ENCODE measurements at regions not wholly inside any gene's neighbourhood (a gene's known extent, or its start where the extent isn't known, plus 50 kb on each side); places are given as distances from the start of the nearest gene placed in this dataset.

DNA sequence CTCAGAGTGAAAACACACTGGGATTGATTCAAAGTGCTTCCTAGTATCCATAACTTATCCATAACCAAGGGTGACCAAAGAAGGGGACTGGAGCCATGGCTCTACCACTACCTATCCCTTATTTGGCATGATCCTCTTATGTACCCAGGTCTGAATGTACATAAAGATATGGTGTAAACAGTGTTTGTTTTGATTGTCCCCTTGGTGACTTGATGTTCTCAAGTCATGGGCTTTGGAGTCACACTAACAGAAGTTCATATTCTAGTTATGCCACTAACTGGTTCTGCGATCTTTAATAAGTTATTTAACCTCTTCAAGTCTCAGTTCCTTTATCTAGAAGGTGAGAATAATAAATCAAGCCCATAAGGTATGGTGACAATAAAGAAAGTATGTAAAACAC, 283.4 kb upstream of the PTGER4 start:
- DNase-seq (no peak), ATAC-seq (no peak)
- intact Hi-C loops (cut with DNase I, micrococcal nuclease) = no loop called here

DNA sequence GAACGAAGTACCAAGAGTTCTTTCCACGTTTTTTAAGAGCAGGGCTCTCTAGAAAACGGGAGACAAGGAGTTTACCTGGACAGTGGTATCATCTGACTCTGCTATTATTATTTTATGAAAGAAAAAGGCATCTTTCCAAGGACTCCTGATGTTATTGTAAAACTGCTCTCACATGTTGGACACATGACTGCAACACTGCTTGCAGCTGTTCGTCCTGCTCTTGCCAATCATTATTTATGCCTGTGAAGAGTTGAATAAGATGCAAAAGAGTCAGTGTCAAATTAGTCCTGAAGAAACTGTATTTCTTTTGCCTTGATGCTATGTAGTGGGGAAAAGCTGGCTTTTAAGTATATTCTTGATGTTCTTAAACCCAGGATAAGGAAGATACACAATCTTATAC, 284.5 kb upstream of the PTGER4 start:
- DNase-seq = no peak
- intact Hi-C loops (cut with DNase I, micrococcal nuclease) = no loop called here
- no peak for ATAC-seq

DNA sequence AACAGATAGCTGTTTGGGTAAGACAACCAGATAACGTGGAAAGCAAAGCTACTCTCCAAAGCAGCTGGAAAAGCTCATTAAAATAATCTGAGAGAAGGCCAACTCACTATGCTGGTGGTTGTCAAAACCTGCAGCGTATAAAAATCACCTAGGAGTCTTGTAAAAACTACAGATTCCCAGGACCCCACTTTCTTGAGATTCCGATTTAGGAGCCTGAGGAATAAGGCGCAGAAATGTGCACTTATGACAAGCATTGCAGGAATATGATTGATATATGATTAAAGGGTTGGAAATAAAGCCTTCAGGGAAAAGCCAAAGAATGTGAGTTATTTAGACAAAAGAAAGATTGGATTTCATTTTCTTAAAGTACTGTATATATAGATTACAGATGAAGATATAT, 285.0 kb upstream of the PTGER4 start:
- intact Hi-C loops (cut with DNase I, micrococcal nuclease) = no loop called here
- ATAC-seq (no peak), DNase-seq (no peak)

DNA sequence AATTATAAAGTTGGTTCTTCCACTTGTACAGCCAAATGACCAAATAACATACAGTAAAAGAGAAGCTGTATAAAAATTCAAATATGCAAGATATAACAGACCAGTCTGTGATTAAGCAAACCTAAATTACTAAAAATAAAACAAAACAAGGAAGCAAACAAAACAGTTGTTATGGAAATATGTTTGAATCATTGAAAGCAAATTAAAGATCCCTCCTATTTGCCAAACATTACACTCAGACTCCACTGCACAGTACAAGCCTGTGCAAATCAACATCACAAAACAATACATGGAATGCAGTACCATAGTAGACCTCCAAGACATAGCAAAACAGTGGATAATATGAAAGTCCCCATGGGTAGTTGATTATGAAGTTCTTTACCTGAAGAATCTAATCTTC, 288.1 kb upstream of the PTGER4 start:
- DNase-seq (no peak), ATAC-seq (peak; percentile 47)
- intact Hi-C loops (cut with DNase I, micrococcal nuclease) = no loop called here

DNA sequence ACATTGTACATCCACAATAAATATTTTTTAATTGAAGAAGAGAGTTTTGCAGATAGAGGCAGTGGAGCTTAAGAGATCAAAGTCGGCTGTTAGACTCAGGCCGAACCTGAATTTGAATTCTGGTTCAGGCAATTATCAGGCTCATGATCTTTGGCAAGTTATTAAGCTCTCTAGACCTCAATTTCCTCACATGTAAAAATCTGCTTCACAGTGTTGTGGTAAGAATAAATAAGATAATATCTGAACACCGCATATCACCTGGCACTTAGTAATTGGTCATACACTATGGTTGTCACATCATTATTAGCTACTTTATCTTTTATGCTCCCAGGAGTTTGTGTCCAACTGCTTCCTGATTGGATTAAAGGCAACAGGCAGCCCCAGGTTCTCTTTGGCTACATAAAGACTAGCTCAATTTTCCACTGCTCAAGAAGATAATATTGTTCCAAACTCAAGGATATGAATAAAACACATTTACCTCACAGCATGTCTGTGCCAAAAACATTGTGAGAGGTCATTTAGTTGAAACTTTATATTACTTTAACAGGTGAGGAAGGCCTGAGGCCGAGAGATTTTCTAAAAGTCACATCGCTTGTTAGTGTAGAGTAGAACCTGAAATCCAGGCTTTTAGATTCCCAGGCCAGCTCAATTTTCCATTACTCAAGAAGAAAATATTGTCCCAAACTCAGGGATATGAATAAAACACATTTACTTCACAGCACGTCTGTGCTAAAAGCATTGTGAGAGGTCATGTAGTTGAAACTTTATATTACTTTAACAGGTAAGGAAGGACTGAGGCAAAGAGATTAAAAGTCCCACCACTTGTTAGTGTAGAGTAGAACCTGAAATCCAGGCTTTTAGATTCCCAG, 289.2 kb upstream of the PTGER4 start:
- intact Hi-C loops (cut with DNase I, micrococcal nuclease) = no loop called here
- ATAC-seq (no peak), DNase-seq (no peak)

DNA sequence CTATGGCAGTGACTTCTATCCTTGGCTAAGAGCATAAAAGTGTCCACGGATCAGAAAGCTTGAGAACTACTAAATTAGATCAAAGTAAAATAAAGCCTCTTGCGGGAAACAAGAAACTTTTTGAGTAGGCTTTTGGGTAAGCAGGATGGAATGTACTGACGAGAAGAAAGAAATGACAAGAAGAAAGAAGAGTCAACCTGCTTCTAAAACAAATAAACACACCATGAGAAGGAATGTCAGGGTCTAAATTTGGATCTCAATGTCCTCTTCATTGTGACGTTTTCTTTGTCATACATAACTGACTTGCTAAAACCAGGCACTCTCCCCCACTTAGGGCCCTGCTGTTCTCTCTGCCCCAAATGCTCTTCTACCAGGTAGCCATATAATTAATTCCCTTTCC, 290.1 kb upstream of the PTGER4 start:
- intact Hi-C loops (cut with DNase I, micrococcal nuclease) = no loop called here
- no peak for ATAC-seq
- no peak for DNase-seq

DNA sequence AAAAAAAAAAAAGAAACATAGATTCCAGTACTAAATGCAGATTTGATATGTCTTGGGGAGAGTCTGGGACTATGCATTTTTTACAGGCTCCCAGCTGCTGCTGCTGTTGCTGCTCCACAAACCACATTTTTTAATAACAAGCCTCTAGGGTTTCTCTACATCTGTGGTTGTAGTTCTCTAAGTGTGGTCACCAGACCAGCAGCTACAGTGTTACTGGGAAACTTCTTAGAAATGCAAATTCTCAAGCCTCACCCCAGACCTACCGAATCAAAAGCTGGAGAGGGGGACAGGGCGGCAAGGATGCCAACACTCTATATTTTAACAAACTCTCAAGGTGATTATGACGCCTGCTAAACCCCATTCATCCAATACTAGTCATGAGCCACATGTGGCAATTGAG, 293.4 kb upstream of the PTGER4 start:
- no peak for DNase-seq
- intact Hi-C loops (cut with DNase I, micrococcal nuclease) = no loop called here
- ATAC-seq = no peak

DNA sequence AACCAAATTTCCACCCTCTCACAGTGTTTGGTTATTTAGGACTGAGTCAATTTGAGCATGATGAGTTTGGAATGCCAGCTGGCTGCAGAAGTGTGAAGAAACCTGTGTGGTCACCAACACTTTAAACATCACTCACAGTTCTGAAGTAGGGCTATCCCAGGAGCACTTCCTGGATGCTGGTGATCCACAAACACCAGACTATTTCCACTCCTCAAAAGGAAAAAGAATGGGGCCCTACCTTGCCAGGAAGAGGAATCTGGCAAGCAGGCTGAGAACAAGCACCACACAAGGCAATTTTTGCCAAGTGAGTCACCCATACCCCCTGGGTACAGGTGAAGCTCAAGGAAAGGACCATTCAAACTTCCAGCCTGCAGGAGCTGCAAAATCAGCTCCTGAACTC, 294.2 kb upstream of the PTGER4 start:
- DNase-seq (no peak), ATAC-seq (no peak)
- intact Hi-C loops (cut with DNase I, micrococcal nuclease) = no loop called here

DNA sequence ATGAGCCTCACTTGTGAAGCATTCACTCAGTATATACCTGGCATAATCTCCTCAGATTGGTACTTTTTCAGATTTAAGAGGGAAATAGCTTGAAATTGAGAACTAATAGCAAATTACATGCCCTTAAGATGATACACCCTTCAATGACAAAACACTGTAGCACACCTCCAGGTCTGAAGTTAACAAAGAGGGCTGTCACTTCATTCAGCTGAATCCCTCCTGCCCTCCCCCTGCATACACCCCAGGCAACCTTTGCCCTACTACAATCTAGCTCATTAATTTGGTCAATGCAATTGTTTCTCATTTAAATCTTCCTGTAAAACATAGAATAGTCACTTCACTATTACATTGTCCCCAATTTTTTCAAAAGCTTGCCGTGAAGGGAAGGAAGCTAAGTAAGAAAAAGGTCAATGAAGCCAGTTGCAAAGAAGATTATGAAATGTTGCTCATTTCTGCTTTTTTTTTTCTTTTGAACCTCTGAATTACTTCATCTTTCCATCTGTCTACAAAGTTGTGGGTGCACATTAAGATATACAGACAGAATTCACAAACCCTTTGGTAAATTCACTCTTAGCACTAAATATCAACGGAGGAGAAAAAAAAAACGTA, 294.8 kb upstream of the PTGER4 start:
- ATAC-seq (no peak), DNase-seq (no peak)
- intact Hi-C loops (cut with DNase I, micrococcal nuclease) = no loop called here

DNA sequence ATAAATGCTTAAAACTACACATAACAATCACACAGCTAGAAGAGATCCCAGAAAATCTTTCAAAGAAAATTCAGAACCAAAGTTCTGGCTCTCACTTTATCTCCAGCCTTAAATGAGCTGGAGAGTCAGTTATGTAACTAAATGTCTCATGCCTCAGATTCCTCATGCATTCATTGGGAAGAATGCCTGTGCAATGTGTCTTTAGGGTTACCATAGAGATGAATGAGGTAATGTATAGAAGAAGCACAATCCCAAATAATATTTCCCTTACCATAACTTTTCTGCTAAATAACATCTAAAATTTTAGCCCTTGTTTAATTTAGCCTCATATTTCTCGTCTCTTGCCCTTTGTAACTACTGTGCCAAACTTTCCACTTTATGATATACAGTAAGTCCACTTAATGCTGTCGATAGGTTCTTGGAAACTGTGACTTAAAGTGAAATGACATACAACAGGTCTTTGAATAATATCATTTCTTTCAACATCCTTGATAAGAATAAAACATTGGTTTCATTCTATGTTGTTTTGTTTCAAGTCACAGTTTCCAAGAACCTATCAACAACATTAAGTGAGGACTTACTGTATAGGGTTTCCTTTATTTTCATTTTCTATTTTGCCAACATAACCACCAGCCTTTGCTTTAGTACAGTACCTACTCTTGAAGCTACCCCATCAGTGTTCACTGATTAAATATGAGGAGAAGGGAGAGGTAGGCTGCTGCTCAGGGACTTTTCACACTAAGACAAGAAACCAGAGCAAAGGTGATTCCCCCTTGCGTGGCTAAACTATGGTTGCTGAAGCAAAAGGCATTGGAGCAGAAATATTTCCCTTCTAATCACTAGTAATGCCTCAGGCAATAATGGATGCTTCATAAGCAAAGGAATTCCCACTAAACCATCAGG, 295.7 kb upstream of the PTGER4 start:
- no peak for DNase-seq
- no peak for ATAC-seq
- intact Hi-C loops (cut with DNase I, micrococcal nuclease) = no loop called here

DNA sequence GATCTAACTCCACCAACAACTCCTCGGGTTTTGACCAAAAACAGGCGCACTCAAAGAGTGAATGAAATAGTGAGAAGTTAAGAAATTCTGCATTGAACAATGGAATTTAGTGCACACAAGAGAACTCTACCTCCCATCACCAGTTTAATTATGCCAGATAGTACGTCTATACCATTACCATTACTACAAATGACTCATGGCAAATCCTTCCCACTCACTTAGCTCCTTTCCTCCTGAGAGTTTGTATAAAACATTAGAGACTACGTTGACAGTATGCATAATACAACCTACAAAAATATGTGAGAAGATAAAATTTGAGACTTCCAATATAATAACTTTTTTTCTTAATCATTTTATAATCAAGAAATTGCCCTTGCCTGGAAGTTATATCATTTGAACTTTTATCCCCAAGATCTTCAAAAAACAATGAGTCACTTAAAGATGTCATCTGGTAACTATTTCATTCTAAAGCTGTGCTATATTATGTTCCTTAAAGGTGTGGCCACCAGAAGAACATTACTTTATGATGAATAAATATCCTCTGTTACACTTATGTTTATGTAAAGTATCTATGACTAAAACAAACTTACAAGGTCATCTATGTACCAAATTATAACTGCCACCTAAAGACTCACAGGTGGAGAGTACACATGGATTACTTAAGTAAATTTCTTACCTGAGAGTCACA, 297.9 kb upstream of the PTGER4 start:
- peak; percentile 97 for ATAC-seq
- DNase-seq = no peak
- intact Hi-C loops (cut with DNase I, micrococcal nuclease) = no loop called here

DNA sequence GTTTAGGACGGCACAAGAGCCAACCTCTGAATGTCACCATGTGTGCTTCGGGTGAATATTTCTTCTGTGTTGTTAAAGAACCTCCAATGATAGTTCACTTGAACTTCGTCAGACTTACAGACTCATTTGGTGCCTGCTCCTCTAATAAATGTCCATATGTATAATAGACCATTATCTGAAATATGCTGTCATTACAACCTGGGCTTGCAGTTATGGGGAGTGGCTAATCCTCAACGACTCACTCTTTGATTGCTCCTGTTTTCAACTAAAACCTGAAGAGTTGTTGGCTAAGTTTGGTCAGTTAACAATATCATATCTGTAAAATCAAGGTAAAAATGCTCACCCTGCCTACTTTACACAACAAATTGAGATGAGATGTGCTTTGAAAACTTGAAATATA, 298.7 kb upstream of the PTGER4 start:
- ATAC-seq = no peak
- intact Hi-C loops (cut with DNase I, micrococcal nuclease) = no loop called here
- DNase-seq = no peak

DNA sequence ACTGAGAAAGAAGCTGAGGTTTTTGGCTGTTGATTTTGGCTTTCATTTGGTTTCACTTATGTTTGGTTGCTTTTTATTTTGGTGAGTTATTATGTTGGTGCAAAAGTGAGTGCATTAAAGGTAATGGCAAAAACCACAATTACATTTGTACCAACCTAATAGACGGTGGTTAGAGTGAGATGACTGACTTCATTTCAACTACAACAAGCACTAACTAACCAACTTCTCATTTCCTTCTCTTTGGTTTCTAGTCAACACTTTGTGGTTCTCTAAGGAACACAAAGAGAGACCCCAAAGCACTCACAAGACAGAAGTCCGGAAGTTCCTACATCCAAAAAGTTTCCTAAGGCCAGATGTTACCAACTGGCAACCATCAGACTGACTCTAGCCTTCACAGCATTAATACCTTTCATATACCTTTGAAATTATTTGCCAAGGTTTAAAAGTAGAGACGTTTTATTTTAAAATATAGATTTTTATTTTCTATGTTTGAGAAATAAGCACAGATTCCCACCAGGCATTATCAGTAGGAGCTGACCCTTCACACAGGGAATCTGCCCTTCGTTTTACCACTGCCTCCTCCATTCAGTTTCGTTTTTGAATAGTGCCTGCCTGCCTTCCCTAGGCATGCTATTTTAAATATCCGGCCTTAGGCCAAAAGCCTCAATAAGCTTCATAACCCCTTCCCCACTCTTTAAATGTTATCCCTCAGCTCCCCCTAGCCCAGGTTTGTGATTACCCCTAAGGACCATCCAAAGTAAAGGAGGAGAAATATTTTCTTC, 301.1 kb upstream of the PTGER4 start:
- intact Hi-C loops (cut with DNase I, micrococcal nuclease) = no loop called here
- no peak for DNase-seq
- no peak for ATAC-seq

DNA sequence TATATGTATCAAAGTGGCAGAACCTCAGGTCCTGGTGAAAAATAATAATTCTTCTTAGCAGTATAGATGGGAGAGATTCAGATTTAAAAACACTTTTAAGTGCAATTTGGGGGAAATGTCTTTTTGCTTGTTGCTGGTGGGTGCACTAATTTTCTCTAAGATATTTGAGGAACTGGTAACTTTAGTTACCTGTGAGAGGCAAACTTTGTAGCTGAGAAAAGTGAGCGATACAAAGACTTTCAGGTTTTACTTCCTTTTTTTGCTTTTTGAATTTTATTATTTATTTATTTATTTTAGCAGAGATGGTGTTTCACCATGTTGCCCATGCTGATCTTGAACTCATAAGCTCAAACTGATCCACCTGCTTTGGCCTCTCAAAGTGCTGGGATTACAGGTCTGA, 303.1 kb upstream of the PTGER4 start:
- no peak for DNase-seq
- intact Hi-C loops (cut with DNase I, micrococcal nuclease) = no loop called here
- ATAC-seq = no peak

DNA sequence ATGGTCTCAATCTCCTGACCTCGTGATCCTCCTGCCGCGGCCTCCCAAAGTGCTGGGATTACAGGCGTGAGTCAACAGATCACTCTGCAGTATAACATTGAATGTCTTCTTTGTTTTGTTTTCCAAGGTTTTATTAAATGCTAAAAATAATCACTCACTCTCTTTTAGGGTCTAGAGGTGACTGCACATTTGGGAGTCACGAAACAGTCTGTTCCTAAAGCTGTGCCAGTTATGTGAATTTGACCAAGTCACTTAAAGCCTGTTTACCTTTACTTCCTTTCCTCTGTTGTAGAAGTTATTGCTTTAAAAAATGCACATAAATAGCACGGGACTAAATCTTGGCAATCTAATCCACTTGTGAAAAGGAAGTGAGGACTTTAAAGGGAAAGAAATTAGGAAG, 304.9 kb upstream of the PTGER4 start:
- ATAC-seq (no peak), DNase-seq (no peak)

DNA sequence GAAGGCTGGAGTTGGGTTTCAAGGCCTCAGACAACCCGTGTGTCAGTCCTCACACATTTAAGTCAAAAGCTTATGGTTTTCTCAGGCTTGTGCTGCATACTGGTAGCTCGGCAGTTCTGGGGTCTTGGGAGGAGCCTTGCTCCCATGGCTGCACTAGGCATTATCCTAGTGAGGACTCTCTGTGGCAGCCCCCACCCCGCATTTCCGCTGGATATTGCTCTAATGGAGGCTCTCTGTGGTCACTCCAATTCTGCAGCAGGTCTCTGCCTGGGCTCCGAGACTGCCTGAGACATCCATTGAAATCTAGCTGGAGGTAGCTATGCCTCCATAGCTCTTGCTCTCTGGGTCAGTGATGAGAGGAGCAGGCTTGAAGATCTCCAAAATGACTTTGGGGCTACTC, 311.5 kb upstream of the PTGER4 start:
- DNase-seq = no peak
- intact Hi-C loops (cut with DNase I, micrococcal nuclease) = no loop called here
- no peak for ATAC-seq

More for the DNA sequence above, 304.9 kb upstream of the PTGER4 start:
- intact Hi-C loops (cut with DNase I, micrococcal nuclease) = no loop called here

DNA sequence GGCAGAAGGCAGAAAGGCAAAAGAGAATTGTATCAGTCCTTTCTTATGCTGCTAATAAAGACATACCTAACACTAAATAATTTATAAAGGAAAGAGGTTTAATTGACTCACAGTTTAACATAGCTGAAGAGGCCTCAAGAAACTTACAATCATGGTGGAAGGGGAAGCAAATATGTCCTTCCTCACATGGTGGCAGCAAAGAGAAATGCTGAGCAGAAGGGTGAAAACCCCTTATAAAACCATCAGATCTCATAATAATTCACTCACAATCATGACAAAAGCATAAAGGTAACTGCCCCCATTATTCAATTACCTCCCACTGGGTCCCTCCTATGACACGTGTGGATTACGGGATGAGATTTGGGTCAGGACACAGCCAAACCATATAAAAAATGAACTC, 312.5 kb upstream of the PTGER4 start:
- no peak for ATAC-seq
- intact Hi-C loops (cut with DNase I, micrococcal nuclease) = no loop called here

More for the DNA sequence above, 312.5 kb upstream of the PTGER4 start:
- no peak for DNase-seq

Data from left colon (tissue), 2 donors.